ENCODE measurements at regions not wholly inside any gene's neighbourhood (a gene's known extent, or its start where the extent isn't known, plus 50 kb on each side); places are given as distances from the start of the nearest gene placed in this dataset.

GRCh38 chr22:49658902-49659280, 168.8 kb downstream of the BRD1 start:
- TF ChIP-seq BCL11A (tag by site-specific recombination; IDR thresholded peaks at IDR 0.05; ENCODE audit: low read depth) (no peak), ZBTB11 (tag by site-specific recombination; conservative IDR thresholded peaks at IDR 0.05; ENCODE audit: low read depth) (no peak), ZNF707 (tag by site-specific recombination; IDR thresholded peaks at IDR 0.05) (no peak)
- TF ChIP-seq, protein P1, sequence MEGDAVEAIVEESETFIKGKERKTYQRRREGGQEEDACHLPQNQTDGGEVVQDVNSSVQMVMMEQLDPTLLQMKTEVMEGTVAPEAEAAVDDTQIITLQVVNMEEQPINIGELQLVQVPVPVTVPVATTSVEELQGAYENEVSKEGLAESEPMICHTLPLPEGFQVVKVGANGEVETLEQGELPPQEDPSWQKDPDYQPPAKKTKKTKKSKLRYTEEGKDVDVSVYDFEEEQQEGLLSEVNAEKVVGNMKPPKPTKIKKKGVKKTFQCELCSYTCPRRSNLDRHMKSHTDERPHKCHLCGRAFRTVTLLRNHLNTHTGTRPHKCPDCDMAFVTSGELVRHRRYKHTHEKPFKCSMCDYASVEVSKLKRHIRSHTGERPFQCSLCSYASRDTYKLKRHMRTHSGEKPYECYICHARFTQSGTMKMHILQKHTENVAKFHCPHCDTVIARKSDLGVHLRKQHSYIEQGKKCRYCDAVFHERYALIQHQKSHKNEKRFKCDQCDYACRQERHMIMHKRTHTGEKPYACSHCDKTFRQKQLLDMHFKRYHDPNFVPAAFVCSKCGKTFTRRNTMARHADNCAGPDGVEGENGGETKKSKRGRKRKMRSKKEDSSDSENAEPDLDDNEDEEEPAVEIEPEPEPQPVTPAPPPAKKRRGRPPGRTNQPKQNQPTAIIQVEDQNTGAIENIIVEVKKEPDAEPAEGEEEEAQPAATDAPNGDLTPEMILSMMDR (tag by site-specific recombination; IDR thresholded peaks at IDR 0.05): no peak
